HPDE6-E6E7 (cell line): ENCODE measurements at regions not wholly inside any gene's neighbourhood (a gene's known extent, or its start where the extent isn't known, plus 50 kb on each side); places are given as distances from the start of the nearest gene placed in this dataset.

Experiments
- DNase-seq: peaks from one replicate; pipeline ENCODE4 v3.0.0; 2011; ENCODE audit warnings: missing footprints; ENCODE audit errors: extremely low spot score

- DNase-seq: no peak
Measured at GRCh38 chr22:47750086-47750485, 987.6 kb downstream of the TBC1D22A start.

GRCh38 chr22:47748957-47749356 is 986.5 kb downstream of the TBC1D22A start:
- DNase-seq: no peak

DNA sequence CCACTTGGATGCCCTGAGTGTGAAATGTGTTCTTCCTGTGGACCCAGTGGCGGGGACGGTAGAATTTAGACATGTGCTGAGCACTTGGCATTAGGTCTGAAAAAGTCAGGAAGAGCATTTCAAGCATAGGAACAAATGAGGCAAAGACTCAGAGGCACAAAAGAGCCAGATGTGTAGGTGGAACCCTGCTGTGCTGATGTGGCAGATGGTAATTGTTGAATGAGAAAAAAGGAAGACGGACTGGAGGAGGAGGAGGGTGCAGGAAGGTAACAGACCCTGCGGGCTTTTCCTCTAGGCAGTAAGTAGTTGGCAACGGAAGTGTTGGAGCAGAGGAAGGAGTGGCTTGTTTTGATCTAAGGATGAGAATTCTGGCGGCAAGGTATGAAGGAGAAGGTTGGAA is 985.8 kb downstream of the TBC1D22A start:
- no peak for DNase-seq

DNA sequence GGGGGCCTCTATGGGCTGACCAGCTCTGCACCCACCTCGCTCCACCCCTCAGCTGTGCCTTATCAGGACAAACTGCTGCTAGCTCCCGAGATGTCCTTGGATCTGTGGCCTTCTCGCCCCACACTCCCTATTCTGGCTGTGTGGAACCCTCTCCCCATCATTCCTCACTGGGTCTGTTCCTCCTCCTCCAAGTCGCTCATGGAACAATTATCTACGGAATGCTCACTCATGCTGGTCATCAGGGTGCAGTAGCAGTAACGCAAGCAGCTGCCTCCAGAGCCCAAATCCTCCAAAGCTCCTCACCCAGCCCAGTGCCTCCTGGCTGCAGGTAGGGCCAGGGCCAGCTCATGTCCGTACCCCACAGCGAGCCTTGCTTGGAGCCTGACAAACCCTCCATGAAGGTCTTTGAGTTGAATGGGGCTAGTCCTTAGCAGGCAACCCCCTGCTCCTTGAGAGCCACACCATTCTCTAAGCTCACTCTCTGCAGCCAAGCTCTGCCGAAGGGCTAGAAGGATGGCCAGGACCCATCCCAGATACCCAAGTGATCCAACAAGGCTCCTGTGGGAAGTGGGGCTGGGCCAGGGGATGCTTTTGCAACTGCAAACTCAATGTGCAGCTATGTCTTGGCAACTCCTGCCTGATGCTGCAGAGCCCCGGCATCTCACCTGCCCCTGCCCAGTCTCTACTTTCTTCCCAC is 977.8 kb downstream of the TBC1D22A start:
- no peak for DNase-seq

- no peak for DNase-seq
Measured at GRCh38 chr22:47739291-47740015, 977.0 kb downstream of the TBC1D22A start.

GRCh38 chr22:47738472-47739013 is 976.1 kb downstream of the TBC1D22A start:
- DNase-seq: no peak

- no peak for DNase-seq
Measured at GRCh38 chr22:47736186-47737034, 974.0 kb downstream of the TBC1D22A start.

GRCh38 chr22:47734511-47734910 is 972.1 kb downstream of the TBC1D22A start:
- no peak for DNase-seq

- DNase-seq: no peak
Measured at GRCh38 chr22:47727641-47728040, 965.2 kb downstream of the TBC1D22A start.

DNA sequence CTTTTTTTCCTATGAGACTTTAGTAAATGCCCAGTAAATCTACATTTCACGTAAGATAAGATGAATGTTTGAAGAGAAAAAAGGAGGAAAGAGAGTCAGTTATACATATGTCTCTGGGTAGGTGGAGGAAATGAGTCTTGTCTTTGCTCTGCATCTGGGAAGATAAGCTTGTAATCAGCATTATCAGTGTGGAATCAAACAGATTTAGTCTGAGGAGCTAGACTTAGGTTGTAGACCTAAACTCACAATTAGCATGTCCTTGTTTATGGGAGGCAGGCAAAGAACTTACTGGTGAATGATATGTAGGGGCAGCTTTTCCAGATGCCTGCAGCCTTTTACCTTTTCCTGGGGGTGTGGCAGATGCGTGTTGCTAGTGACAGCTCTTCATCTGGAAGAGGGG is 962.3 kb downstream of the TBC1D22A start:
- no peak for DNase-seq

DNA sequence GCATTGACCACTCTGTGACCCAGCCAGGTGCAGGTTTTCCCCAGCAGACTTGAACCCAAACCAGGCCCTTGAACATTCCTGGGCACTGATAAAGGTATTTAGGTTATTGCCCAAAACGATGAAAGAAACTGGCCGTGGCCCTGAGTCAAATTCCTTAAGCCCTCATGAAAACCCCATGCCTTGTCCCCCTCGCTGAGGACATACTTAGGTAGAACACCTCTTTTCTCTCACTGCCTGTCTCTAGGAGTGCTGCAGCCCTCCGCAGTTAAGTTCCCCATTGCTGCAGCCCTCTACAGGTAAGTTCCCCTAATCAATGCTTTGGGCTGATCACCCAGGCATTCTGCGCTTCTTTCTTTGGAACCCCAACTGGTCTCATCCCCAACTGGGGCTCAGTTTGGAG is 961.6 kb downstream of the TBC1D22A start:
- no peak for DNase-seq

- no peak for DNase-seq
Measured at GRCh38 chr22:47718337-47718736, 955.9 kb downstream of the TBC1D22A start.

DNA sequence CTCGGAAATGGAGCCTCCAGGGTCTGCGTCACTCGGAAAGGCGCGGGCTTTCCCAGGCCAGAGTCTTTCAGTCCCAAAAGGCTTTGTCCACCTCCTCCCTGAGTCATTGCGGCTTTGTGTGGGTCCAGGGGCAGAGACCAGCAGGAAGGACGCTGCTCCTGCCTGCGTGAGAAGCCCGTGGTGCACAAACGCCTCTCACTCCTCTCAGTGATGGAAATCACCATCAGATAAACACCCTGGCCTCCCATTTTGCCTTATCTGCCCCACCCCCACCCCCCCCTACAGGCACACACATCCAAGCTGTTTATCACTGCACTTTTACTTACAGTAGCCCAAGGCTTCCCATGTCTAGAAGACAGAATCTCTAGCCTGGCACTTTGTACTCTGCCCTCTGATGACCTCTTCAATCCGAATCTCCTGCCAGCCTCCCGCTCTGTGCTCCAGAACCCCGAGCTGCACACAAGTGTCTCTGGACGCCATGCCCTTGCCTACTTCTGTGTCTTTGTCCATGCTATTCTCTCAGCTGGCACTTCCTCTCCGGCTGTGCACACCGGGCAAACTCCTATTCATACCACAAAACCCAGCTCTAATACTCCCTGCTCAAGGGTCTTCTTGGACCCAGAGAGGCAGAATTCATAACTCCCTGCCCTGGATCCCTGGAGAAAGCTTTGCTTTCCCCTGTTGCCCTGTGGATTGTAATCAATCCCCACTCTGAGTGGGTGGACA is 954.6 kb downstream of the TBC1D22A start:
- DNase-seq: no peak

DNA sequence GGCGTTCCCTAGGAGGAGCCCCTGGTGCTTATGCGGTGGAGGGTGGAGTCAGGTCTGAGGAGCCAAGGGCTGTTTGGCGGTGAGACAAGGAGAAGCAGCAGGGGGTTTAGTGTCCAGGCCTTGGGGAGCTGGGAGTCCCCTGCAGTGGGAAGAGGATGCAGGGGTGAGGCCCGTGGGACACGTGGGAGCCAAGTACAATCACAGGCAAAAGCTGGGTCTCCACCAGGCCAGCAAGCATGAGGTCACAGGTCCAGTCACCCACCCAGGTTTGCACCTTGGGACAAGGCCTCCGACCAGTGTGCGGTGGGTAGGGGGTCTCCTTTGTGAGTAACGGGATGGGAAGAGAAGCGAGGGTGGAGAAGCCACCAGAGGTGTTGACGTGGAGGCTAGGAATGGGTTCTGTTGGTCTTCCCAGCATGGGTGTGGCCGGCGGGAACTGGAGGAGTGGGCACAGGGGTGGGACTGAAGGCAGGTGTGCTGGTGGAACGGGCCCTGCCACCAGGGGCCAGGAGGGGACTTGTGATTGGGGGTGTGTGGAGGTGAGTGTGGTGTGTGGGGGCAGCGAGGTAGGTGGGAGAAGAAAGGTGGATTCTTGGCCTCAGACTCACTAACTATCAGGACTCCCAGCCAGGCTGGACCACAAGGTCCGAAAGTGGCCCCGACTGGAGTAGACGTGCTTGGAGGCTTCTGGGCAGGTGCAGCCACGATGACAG is 953.6 kb downstream of the TBC1D22A start:
- no peak for DNase-seq

GRCh38 chr22:47713941-47714340 is 951.5 kb downstream of the TBC1D22A start:
- no peak for DNase-seq

DNA sequence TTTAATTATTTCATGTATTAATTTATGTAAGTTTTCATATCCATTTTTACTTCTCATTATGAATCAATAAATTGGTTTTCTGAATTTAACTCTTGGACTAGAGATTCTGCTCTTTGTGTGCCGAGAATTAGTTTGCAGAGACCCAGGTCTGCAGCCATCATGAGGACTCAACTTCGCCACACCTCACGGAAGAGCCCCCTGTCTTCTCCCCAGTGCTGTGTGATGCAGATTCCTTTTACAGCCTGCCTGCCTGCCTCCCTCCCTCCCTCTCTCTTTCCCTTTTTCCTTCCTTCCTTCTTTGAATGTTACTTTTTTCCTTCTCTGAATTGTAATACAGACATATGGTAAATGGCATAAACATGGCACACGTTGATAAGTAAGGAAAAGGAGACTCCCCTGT is 947.7 kb downstream of the TBC1D22A start:
- DNase-seq: no peak

DNA sequence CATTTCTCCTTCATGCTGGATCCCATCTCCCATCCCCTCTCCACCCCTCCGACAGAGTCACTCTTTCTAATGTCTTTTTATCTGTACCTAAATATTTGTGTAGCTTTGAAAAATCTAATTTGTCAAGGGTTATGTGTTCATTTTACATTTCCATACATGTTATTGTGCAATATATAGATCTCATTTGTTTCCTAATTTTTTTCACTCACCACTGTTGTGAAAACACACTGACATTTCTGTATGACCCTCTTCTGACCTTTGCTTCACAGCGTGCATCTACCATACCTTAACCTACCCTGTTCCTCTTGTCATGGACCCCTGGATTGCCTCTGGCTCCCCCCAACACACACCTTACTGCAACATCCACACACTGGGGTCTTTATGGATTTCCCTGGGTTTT is 942.9 kb downstream of the TBC1D22A start:
- DNase-seq: no peak

DNA sequence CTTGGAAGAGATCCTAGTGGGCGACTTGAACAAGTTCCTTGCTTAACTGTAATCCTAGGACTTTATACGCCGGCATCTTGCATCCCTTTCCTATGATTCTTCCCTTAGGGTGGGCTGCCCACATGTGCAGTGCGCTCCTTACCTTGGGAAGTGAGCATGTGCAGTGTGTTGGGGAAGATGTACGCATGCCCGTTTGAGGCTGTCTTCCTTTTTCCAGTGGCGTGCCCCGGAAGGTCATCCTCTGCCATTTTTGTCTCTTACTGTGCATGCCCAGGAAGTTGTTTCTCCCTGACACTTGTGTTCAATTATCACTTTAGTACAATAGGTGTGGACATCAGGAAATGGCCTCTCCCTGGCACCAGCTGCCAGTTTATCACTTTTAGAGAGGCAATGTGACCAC is 936.5 kb downstream of the TBC1D22A start:
- no peak for DNase-seq

DNA sequence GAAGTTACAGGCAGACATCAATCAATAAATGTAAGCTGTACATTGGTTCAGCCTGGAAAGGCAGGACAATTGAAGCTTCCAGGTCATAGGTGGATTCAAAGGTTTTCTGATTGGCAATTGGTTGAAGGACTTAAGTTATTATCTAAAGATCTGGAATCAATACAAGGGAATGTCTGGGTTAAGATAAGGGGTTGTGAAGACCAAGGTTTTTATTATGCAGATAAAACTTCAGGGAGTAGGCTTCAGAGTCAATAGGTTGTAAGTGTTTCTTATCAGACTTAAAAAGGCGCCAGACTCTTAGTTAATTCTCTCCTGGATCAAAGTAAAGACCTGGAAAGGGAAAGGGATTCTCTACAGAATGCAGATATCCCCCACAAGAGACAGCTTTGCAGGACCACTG is 935.4 kb downstream of the TBC1D22A start:
- DNase-seq: no peak

- no peak for DNase-seq
Measured at GRCh38 chr22:47696776-47697175, 934.3 kb downstream of the TBC1D22A start.

GRCh38 chr22:47695176-47695575 is 932.7 kb downstream of the TBC1D22A start:
- no peak for DNase-seq
